ENCODE measurements at regions not wholly inside any gene's neighbourhood (a gene's known extent, or its start where the extent isn't known, plus 50 kb on each side); places are given as distances from the start of the nearest gene placed in this dataset.
A peak's percentile ranks its signal among the peaks of the same experiment; 100 is the strongest.

DNA sequence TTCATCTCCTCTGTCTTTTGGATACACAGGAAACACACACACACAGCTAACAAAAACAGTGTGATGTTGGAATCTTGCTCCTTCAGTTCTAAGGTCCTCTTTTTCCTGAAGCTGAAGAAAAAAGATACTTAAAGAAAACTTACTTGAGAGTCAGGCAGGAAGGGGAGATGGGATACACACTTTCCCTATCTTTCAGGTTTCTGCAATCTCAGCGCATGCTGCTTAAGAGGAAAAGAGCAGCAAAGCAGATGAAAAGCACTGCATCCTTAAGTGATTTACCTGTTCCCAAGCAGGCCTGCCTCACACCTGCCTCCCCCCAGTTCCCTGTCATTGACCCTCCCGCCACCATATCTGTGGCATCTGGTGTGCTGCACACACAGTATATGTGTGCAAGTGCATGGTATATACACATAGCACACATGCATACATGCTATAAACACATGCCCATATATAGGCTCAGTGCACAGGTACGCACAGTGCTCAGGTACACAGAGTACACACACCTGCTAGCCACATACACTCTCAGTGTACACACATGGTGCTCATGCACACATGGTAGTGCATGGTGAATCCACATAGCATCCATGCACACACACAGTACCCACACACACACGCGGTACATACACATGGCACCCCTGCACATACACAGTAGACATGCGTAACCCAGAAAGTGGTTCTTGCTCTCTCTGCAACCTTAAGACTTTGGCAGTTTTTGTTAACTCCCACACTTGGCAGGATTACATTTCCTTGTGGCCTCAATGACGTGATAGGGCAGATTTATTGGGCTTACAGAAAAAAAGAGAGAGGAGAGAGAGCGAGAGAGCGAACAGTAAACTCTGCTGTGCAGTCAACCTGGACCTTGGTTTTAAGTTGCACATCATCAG lies 166.9 kb downstream of the TOMM20 start (continued):
- TF ChIP-seq, protein P1, sequence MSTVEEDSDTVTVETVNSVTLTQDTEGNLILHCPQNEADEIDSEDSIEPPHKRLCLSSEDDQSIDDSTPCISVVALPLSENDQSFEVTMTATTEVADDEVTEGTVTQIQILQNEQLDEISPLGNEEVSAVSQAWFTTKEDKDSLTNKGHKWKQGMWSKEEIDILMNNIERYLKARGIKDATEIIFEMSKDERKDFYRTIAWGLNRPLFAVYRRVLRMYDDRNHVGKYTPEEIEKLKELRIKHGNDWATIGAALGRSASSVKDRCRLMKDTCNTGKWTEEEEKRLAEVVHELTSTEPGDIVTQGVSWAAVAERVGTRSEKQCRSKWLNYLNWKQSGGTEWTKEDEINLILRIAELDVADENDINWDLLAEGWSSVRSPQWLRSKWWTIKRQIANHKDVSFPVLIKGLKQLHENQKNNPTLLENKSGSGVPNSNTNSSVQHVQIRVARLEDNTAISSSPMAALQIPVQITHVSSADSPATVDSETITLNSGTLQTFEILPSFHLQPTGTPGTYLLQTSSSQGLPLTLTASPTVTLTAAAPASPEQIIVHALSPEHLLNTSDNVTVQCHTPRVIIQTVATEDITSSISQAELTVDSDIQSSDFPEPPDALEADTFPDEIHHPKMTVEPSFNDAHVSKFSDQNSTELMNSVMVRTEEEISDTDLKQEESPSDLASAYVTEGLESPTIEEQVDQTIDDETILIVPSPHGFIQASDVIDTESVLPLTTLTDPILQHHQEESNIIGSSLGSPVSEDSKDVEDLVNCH (CRISPR knock-in tag; IDR thresholded peaks at IDR 0.05) = no peak
- TF ChIP-seq, protein P2, sequence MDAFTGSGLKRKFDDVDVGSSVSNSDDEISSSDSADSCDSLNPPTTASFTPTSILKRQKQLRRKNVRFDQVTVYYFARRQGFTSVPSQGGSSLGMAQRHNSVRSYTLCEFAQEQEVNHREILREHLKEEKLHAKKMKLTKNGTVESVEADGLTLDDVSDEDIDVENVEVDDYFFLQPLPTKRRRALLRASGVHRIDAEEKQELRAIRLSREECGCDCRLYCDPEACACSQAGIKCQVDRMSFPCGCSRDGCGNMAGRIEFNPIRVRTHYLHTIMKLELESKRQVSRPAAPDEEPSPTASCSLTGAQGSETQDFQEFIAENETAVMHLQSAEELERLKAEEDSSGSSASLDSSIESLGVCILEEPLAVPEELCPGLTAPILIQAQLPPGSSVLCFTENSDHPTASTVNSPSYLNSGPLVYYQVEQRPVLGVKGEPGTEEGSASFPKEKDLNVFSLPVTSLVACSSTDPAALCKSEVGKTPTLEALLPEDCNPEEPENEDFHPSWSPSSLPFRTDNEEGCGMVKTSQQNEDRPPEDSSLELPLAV (CRISPR knock-in tag; conservative IDR thresholded peaks at IDR 0.05; ENCODE audit: low read depth) = 0 out of 2 replicates have a peak, but pooled peaks have one; percentile 47
- TF ChIP-seq, protein P3, sequence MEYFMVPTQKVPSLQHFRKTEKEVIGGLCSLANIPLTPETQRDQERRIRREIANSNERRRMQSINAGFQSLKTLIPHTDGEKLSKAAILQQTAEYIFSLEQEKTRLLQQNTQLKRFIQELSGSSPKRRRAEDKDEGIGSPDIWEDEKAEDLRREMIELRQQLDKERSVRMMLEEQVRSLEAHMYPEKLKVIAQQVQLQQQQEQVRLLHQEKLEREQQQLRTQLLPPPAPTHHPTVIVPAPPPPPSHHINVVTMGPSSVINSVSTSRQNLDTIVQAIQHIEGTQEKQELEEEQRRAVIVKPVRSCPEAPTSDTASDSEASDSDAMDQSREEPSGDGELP (IDR thresholded peaks at IDR 0.05; ENCODE audit: borderline replicate concordance, low read depth) = no peak
- TF ChIP-seq, protein P4, sequence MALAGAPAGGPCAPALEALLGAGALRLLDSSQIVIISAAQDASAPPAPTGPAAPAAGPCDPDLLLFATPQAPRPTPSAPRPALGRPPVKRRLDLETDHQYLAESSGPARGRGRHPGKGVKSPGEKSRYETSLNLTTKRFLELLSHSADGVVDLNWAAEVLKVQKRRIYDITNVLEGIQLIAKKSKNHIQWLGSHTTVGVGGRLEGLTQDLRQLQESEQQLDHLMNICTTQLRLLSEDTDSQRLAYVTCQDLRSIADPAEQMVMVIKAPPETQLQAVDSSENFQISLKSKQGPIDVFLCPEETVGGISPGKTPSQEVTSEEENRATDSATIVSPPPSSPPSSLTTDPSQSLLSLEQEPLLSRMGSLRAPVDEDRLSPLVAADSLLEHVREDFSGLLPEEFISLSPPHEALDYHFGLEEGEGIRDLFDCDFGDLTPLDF (CRISPR knock-in tag; IDR thresholded peaks at IDR 0.05) = no peak
- TF ChIP-seq ZFP36L1 (CRISPR knock-in tag; IDR thresholded peaks at IDR 0.05) (no peak), KLF12 (CRISPR knock-in tag; IDR thresholded peaks at IDR 0.05; ENCODE audit: borderline replicate concordance) (no peak), ZNF563 (CRISPR knock-in tag; IDR thresholded peaks at IDR 0.05) (no peak), ATF7 (IDR thresholded peaks at IDR 0.05) (no peak), ATF7 (CRISPR knock-in tag; IDR thresholded peaks at IDR 0.05) (no peak), NFATC3 (CRISPR knock-in tag; IDR thresholded peaks at IDR 0.05) (no peak), ZNF761 (CRISPR knock-in tag; conservative IDR thresholded peaks at IDR 0.05) (no peak), MAF1 (CRISPR knock-in tag; IDR thresholded peaks at IDR 0.05; ENCODE audit: borderline replicate concordance) (no peak), ZSCAN29 (CRISPR knock-in tag; conservative IDR thresholded peaks at IDR 0.05) (no peak), ZEB1 (IDR thresholded peaks at IDR 0.05; ENCODE audit: insufficient replicate concordance, low read depth) (no peak), ZNF549 (CRISPR knock-in tag; IDR thresholded peaks at IDR 0.05) (no peak), FLYWCH1 (CRISPR knock-in tag; IDR thresholded peaks at IDR 0.05) (no peak), SMARCC2 (IDR thresholded peaks at IDR 0.05) (no peak), HOXA9 (CRISPR knock-in tag; IDR thresholded peaks at IDR 0.05; ENCODE audit: borderline replicate concordance) (0 out of 2 replicates have a peak, but pooled peaks have one; percentile 40), SATB2 (CRISPR knock-in tag; IDR thresholded peaks at IDR 0.05) (no peak), ZNF451 (CRISPR knock-in tag; IDR thresholded peaks at IDR 0.05) (no peak)
- TF ChIP-seq, protein P5, sequence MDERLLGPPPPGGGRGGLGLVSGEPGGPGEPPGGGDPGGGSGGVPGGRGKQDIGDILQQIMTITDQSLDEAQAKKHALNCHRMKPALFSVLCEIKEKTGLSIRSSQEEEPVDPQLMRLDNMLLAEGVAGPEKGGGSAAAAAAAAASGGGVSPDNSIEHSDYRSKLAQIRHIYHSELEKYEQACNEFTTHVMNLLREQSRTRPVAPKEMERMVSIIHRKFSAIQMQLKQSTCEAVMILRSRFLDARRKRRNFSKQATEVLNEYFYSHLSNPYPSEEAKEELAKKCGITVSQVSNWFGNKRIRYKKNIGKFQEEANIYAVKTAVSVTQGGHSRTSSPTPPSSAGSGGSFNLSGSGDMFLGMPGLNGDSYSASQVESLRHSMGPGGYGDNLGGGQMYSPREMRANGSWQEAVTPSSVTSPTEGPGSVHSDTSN (CRISPR knock-in tag; IDR thresholded peaks at IDR 0.05) = no peak
- TF ChIP-seq, protein P6, sequence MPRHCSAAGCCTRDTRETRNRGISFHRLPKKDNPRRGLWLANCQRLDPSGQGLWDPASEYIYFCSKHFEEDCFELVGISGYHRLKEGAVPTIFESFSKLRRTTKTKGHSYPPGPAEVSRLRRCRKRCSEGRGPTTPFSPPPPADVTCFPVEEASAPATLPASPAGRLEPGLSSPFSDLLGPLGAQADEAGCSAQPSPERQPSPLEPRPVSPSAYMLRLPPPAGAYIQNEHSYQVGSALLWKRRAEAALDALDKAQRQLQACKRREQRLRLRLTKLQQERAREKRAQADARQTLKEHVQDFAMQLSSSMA (CRISPR knock-in tag; IDR thresholded peaks at IDR 0.05) = no peak
